Gastroesophageal sphincter (tissue), 3 donors: ENCODE measurements at regions not wholly inside any gene's neighbourhood (a gene's known extent, or its start where the extent isn't known, plus 50 kb on each side); places are given as distances from the start of the nearest gene placed in this dataset.

Experiments used
- EP300 ChIP-seq: sonication (generic); formaldehyde crosslinking; IDR thresholded peaks from one replicate; pipeline ENCODE4 v1.6.1; 2017; ENCODE audit warnings: antibody characterized with exemption, mild to moderate bottlenecking
- POLR2A ChIP-seq, 2 donors: fragments of 450-650 bp; IDR thresholded peaks; one replicate each; pipeline ENCODE4 v1.6.1; 2017; ENCODE audit warnings: antibody characterized with exemption in 2 of 2, mild to moderate bottlenecking in 2 of 2, moderate library complexity in 1 of 2
- POLR2AphosphoS5 ChIP-seq: sonication (generic); formaldehyde crosslinking; IDR thresholded peaks from one replicate; pipeline ENCODE4 v1.6.1; 2017; ENCODE audit warnings: antibody characterized with exemption
- TF ChIP-seq, protein P1 (sequence below), 4 experiments: fragments of 200-600 bp in 2 of 4; fragments of 450-650 bp in 2 of 4; sonication (generic) in 1 of 4; IDR thresholded peaks; one replicate each; pipeline ENCODE4 v1.5.1; 2017 to 2019; ENCODE audit warnings: antibody characterized with exemption in 4 of 4, mild to moderate bottlenecking in 2 of 4, moderate library complexity in 2 of 4

- TF ChIP-seq, protein P1, sequence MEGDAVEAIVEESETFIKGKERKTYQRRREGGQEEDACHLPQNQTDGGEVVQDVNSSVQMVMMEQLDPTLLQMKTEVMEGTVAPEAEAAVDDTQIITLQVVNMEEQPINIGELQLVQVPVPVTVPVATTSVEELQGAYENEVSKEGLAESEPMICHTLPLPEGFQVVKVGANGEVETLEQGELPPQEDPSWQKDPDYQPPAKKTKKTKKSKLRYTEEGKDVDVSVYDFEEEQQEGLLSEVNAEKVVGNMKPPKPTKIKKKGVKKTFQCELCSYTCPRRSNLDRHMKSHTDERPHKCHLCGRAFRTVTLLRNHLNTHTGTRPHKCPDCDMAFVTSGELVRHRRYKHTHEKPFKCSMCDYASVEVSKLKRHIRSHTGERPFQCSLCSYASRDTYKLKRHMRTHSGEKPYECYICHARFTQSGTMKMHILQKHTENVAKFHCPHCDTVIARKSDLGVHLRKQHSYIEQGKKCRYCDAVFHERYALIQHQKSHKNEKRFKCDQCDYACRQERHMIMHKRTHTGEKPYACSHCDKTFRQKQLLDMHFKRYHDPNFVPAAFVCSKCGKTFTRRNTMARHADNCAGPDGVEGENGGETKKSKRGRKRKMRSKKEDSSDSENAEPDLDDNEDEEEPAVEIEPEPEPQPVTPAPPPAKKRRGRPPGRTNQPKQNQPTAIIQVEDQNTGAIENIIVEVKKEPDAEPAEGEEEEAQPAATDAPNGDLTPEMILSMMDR (IDR thresholded peaks at IDR 0.05), result no peak
- TF ChIP-seq EP300, result no peak
- TF ChIP-seq POLR2A (IDR thresholded peaks at IDR 0.05), result no peak
- no peak for TF ChIP-seq POLR2AphosphoS5
Observed at GRCh38 chr1:56084246-56084645, 495.1 kb downstream of the PLPP3 start.
